A673 (cell line): ENCODE measurements at regions not wholly inside any gene's neighbourhood (a gene's known extent, or its start where the extent isn't known, plus 50 kb on each side); places are given as distances from the start of the nearest gene placed in this dataset.

Source experiments
- BruUV-seq: library from RNA; stranded (reverse); fragments of 400-500 nt; replicated peaks from 2 replicates; lab custom pipeline; 2021; lab: Mats Ljungman, UMichigan
- CTCF ChIA-PET: fragments of 300-600 bp; sonication (Branson Sonifier 250); formaldehyde crosslinking; loops from one replicate; lab custom pipeline; 2022; ENCODE audit warnings: antibody characterized with exemption; lab: Charles Lee
- POLR2A ChIA-PET: fragments of 300-600 bp; sonication (Branson Sonifier 250); formaldehyde crosslinking; loops from one replicate; lab custom pipeline; 2022; ENCODE audit warnings: antibody characterized with exemption; ENCODE audit not compliant: low non-redundant PET; lab: Charles Lee
- DNase-seq: peaks from one replicate; pipeline ENCODE4 v3.0.0-alpha.2; 2015; ENCODE audit warnings: low spot score
- H3K27ac ChIP-seq: fragments of 200-600 bp; sonication (generic); 2 replicates; pipeline ENCODE4 v1.5.1; 2016; ENCODE audit warnings: mixed run types, low read depth, mild to moderate bottlenecking, mixed read lengths, antibody characterized with exemption, low read length; ENCODE audit not compliant: poor library complexity, severe bottlenecking
- H3K27me3 ChIP-seq: fragments of 200-600 bp; sonication (generic); replicated peaks from 2 replicates; pipeline ENCODE4 v1.6.1; 2017; ENCODE audit warnings: mixed run types, low read depth, mild to moderate bottlenecking, mixed read lengths, antibody characterized with exemption, low read length; ENCODE audit not compliant: insufficient read depth, poor library complexity
- H3K36me3 ChIP-seq: fragments of 200-600 bp; sonication (generic); 2 replicates; pipeline ENCODE4 v1.6.1; 2016; ENCODE audit warnings: mixed run types, mild to moderate bottlenecking, mixed read lengths, antibody characterized with exemption, low read length; ENCODE audit not compliant: insufficient read depth, poor library complexity, severe bottlenecking
- H3K4me1 ChIP-seq: fragments of 200-600 bp; sonication (generic); 2 replicates; pipeline ENCODE4 v1.6.1; 2017; ENCODE audit warnings: mixed run types, mild to moderate bottlenecking, mixed read lengths, antibody characterized with exemption, low read length; ENCODE audit not compliant: insufficient read depth, poor library complexity, severe bottlenecking
- H3K4me3 ChIP-seq: fragments of 200-600 bp; sonication (generic); 2 replicates; pipeline ENCODE4 v1.5.1; 2016; ENCODE audit warnings: low read depth, mixed run types, mild to moderate bottlenecking, mixed read lengths, low read length; ENCODE audit not compliant: poor library complexity, severe bottlenecking
- H3K9me3 ChIP-seq: fragments of 200-600 bp; sonication (generic); 2 replicates; pipeline ENCODE4 v1.6.1; 2016; ENCODE audit warnings: mixed run types, low read depth, mild to moderate bottlenecking, mixed read lengths, antibody characterized with exemption, low read length; ENCODE audit not compliant: poor library complexity, severe bottlenecking
- CTCF ChIP-seq: fragments of 300-800, 200-600 bp; sonication (generic); conservative IDR thresholded peaks from 2 replicates; pipeline ENCODE4 v1.5.1; 2017; ENCODE audit warnings: low read depth, mild to moderate bottlenecking, antibody characterized with exemption, low read length, moderate library complexity, mixed read lengths
- EZH2 ChIP-seq: fragments of 200-600 bp; sonication (generic); IDR thresholded peaks from 2 replicates; pipeline ENCODE4 v1.6.1; 2017; ENCODE audit warnings: borderline replicate concordance, low read depth, mild to moderate bottlenecking, mixed read lengths, antibody characterized with exemption, low read length; ENCODE audit not compliant: poor library complexity, severe bottlenecking
- intact Hi-C: fragments of 100-400 bp; cut with micrococcal nuclease; formaldehyde crosslinking; loops from one replicate; pipeline ENCODE4 v1.10.0; 2022; ENCODE audit not compliant: unreplicated experiment

- no peaks in the 10 kb centered on the region for H3K36me3 ChIP-seq
- no peaks in the 10 kb centered on the region for H3K27me3 ChIP-seq
- ChIA-PET CTCF (no interaction called here), POLR2A (no interaction called here)
- no peak overlapping the region for H3K27ac ChIP-seq
- BruUV-seq = no TSS peak
- H3K4me1 ChIP-seq = no peaks in the 10 kb centered on the region
- intact Hi-C loops = no loop called here
- H3K9me3 ChIP-seq = no peaks in the 10 kb centered on the region
- H3K4me3 ChIP-seq = no peak overlapping the region
- TF ChIP-seq CTCF (no peak), EZH2 (no peak)
- DNase-seq = no peak
Measured at GRCh38 chr22:49435596-49435995, 392.1 kb downstream of the BRD1 start.

- no peaks in the 10 kb centered on the region for H3K4me1 ChIP-seq
- no peaks in the 10 kb centered on the region for H3K27me3 ChIP-seq
- H3K9me3 ChIP-seq = no peaks in the 10 kb centered on the region
- no peaks in the 10 kb centered on the region for H3K36me3 ChIP-seq
- no TSS peak for BruUV-seq
- intact Hi-C loops = no loop called here
- TF ChIP-seq EZH2 = no peak
- TF ChIP-seq CTCF = 0 out of 2 replicates have a peak, but pooled peaks have one; percentile 21
- CTCF ChIA-PET = no interaction called here
- no peak overlapping the region for H3K27ac ChIP-seq
- DNase-seq = no peak
- POLR2A ChIA-PET = no interaction called here
- no peak overlapping the region for H3K4me3 ChIP-seq
Measured at GRCh38 chr22:49433717-49434611, 393.7 kb downstream of the BRD1 start.

- BruUV-seq = no TSS peak
- Histone ChIP-seq H3K4me1 (no peaks in the 10 kb centered on the region), H3K27ac (no peak overlapping the region), H3K4me3 (no peak overlapping the region), H3K27me3 (no peaks in the 10 kb centered on the region), H3K9me3 (no peaks in the 10 kb centered on the region), H3K36me3 (no peaks in the 10 kb centered on the region)
- DNase-seq = no peak
- TF ChIP-seq EZH2 (no peak), CTCF (no peak)
- POLR2A ChIA-PET = no interaction called here
- intact Hi-C loops = no loop called here
- CTCF ChIA-PET = no interaction called here
Measured at GRCh38 chr22:49432897-49433443, 394.7 kb downstream of the BRD1 start.
